GM21423 (cell line): ENCODE measurements at regions not wholly inside any gene's neighbourhood (a gene's known extent, or its start where the extent isn't known, plus 50 kb on each side); places are given as distances from the start of the nearest gene placed in this dataset.
A peak's percentile ranks its signal among the peaks of the same experiment; 100 is the strongest.

Experiments used
- ATAC-seq: cut with Tn5 transposase; IDR thresholded peaks from one replicate; pipeline ENCODE4 v1.9.1; 2021; ENCODE audit warnings: mild to moderate bottlenecking, moderate library complexity; ENCODE audit not compliant: unreplicated experiment

- ATAC-seq, result no peak
These were observed 151.0 kb upstream of the MCHR2 start for GRCh38 chr6:100144991-100145390.

GRCh38 chr6:100138346-100139022 is 144.5 kb upstream of the MCHR2 start:
- no peak for ATAC-seq

- ATAC-seq, result no peak
These were observed 143.7 kb upstream of the MCHR2 start for GRCh38 chr6:100137759-100138158.

GRCh38 chr6:100136590-100136989 is 142.6 kb upstream of the MCHR2 start:
- ATAC-seq, result no peak

GRCh38 chr6:100135977-100136376 is 142.0 kb upstream of the MCHR2 start:
- no peak for ATAC-seq

- no peak for ATAC-seq
These were observed 140.7 kb upstream of the MCHR2 start for GRCh38 chr6:100134703-100135102.

- no peak for ATAC-seq
These were observed 140.3 kb upstream of the MCHR2 start for GRCh38 chr6:100134297-100134696.

GRCh38 chr6:100132005-100132404 is 138.0 kb upstream of the MCHR2 start:
- no peak for ATAC-seq

- no peak for ATAC-seq
These were observed 136.6 kb upstream of the MCHR2 start for GRCh38 chr6:100130630-100131029.

- no peak for ATAC-seq
These were observed 132.9 kb upstream of the MCHR2 start for GRCh38 chr6:100126790-100127484.

GRCh38 chr6:100121854-100122609 is 128.0 kb upstream of the MCHR2 start:
- no peak for ATAC-seq

- ATAC-seq, result no peak
These were observed 125.2 kb upstream of the MCHR2 start for GRCh38 chr6:100119261-100119660.

GRCh38 chr6:100118301-100118700 is 124.3 kb upstream of the MCHR2 start:
- no peak for ATAC-seq

GRCh38 chr6:100117680-100118079 is 123.7 kb upstream of the MCHR2 start:
- no peak for ATAC-seq

- peak; percentile 66 for ATAC-seq
These were observed 122.6 kb upstream of the MCHR2 start for GRCh38 chr6:100116411-100117194.

- ATAC-seq, result no peak
These were observed 121.5 kb upstream of the MCHR2 start for GRCh38 chr6:100115407-100116101.

GRCh38 chr6:100112855-100113508 is 119.0 kb upstream of the MCHR2 start:
- ATAC-seq, result no peak

- no peak for ATAC-seq
These were observed 112.0 kb upstream of the MCHR2 start for GRCh38 chr6:100105919-100106529.

GRCh38 chr6:100105138-100105537 is 111.1 kb upstream of the MCHR2 start:
- ATAC-seq, result peak; percentile 84

- no peak for ATAC-seq
These were observed 109.9 kb upstream of the MCHR2 start for GRCh38 chr6:100103931-100104330.
